PFSK-1 (cell line): ENCODE measurements at regions not wholly inside any gene's neighbourhood (a gene's known extent, or its start where the extent isn't known, plus 50 kb on each side); places are given as distances from the start of the nearest gene placed in this dataset.

ENCODE experiments used
- FOXP2 ChIP-seq: optimal IDR thresholded peaks from 2 replicates; pipeline ENCODE3; 2011; ENCODE audit warnings: borderline replicate concordance, control low read depth, inconsistent platforms; ENCODE audit not compliant: insufficient read depth; ENCODE audit errors: extremely low read length, extremely low read depth
- POLR2AphosphoS5 ChIP-seq: IDR thresholded peaks from 2 replicates; pipeline ENCODE4 v1.6.1; 2012; ENCODE audit warnings: low read depth, mild to moderate bottlenecking, control low read depth, low read length, moderate library complexity
- REST ChIP-seq, 2 experiments: IDR thresholded peaks; 2 replicates each; pipeline versions ENCODE4 v1.6.1 to v1.8.0; 2011 to 2012; ENCODE audit warnings: low read depth in 2 of 2, low read length in 2 of 2, control low read depth in 1 of 2, inconsistent platforms in 1 of 2, mild to moderate bottlenecking in 1 of 2, moderate library complexity in 1 of 2; ENCODE audit not compliant: insufficient read depth in 1 of 2
- SIN3A ChIP-seq: IDR thresholded peaks from 2 replicates; pipeline ENCODE4 v1.6.1; 2012; ENCODE audit warnings: mild to moderate bottlenecking, low read length, moderate library complexity, borderline replicate concordance; ENCODE audit not compliant: insufficient read depth
- TAF1 ChIP-seq: IDR thresholded peaks from 2 replicates; pipeline ENCODE4 v1.6.1; 2012; ENCODE audit warnings: low read length, control low read depth, borderline replicate concordance; ENCODE audit not compliant: insufficient read depth

GRCh38 chr10:3016016-3016415, 51.3 kb upstream of the PFKP start:
- no peak for TF ChIP-seq POLR2AphosphoS5
- no peak for TF ChIP-seq SIN3A
- no peak for TF ChIP-seq TAF1
- TF ChIP-seq REST (IDR thresholded peaks at IDR 0.05; ENCODE audit: insufficient read depth in 1 of 2, low read depth in 2 of 2, low read length in 2 of 2), result no peak
- TF ChIP-seq FOXP2, result no peak
